C1 segment of cervical spinal cord (tissue), 14 donors: ENCODE measurements at regions not wholly inside any gene's neighbourhood (a gene's known extent, or its start where the extent isn't known, plus 50 kb on each side); places are given as distances from the start of the nearest gene placed in this dataset.
"Not testable (repeated sequence)": the region's sequence is repeated elsewhere in the genome, so short reads cannot be mapped to it uniquely, and the experiment has no call there.

Experiments used
- DNase-seq, 14 donors: peaks; one replicate each; lab custom pipeline; 2025; lab: John Stamatoyannopoulos, UW

GRCh38 chr3:89034723-89035122 is 72.7 kb upstream of the EPHA3 start:
- DNase-seq: not testable (repeated sequence)

GRCh38 chr3:89038869-89039268 is 68.6 kb upstream of the EPHA3 start:
- no peak for DNase-seq

- DNase-seq: no peak
Measured at GRCh38 chr3:89042236-89042835, 65.1 kb upstream of the EPHA3 start.

DNA sequence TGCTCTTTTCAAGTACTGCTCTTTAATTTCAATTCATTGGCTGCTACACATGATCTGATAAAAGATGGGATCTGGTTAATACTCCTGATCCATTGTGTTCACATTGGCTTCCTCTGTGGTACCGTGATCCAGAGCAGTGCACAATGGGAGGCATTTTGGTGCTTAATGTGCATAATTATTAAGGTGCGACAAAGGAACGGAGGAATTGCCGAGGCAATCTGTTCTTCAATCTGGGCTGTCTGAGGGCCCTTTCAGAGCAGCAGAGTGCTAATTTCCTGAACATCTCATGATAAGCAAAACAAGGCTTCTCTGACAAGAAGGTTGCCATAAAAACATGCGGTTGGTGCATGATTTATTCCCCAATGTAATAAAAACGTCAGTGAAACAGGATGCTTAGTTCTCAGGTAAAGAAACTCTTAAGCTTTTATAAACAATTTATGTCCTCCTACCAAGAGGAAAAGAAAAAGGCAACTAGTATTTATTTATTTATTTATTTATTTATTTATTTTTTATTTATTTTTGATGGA is 64.0 kb upstream of the EPHA3 start:
- no peak for DNase-seq

GRCh38 chr3:89046661-89047060 is 60.8 kb upstream of the EPHA3 start:
- DNase-seq: no peak

DNA sequence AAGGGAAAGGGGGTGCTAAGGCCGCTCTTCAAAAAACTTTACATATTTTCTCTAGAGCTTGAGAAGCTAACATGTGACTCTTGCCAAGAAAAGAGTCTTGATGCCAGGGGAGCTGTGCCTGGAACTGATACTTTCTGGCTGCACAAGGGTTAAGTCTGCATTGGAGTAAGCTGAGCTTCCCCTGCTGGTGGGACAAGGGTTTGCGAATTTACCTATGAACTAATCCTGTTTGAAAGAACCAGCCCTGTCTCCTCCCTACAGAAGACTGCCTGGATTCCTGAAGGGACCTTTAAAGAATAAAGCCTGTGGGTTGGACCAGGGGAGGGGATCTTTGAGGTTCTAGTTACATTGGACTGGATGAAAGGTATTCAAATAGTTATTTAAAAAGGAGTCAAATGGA is 58.3 kb upstream of the EPHA3 start:
- DNase-seq: no peak

- no peak for DNase-seq
Measured at GRCh38 chr3:89052386-89052785, 55.0 kb upstream of the EPHA3 start.

GRCh38 chr3:89057398-89057797 is 50.0 kb upstream of the EPHA3 start:
- DNase-seq: no peak
